ENCODE measurements at regions not wholly inside any gene's neighbourhood (a gene's known extent, or its start where the extent isn't known, plus 50 kb on each side); places are given as distances from the start of the nearest gene placed in this dataset.

- Histone ChIP-seq H3K79me2 (ENCODE audit: insufficient read depth, low read length) (no peaks in the 10 kb centered on the region), H3K4me2 (ENCODE audit: low read depth, low read length, poor library complexity, severe bottlenecking) (no peak overlapping the region), H3K27me3 (ENCODE audit: insufficient read depth, low read length, poor library complexity, severe bottlenecking) (no peaks in the 10 kb centered on the region), H2AFZ (ENCODE audit: low read length) (no peak overlapping the region), H3F3A (ENCODE audit: low read depth) (no peaks in the 10 kb centered on the region), H3K9ac (ENCODE audit: low read depth, low read length, poor library complexity, severe bottlenecking) (no peak overlapping the region), H3K9me3 (ENCODE audit: insufficient read depth, low read depth, low read length) (no peaks in the 10 kb centered on the region), H3K4me3 (ENCODE audit: low read length, poor library complexity, severe bottlenecking) (no peak overlapping the region), H3K9me2 (replicated peaks; ENCODE audit: low read depth, low read length) (no peaks in the 10 kb centered on the region), H4K20me1 (ENCODE audit: insufficient read depth, low read length, poor library complexity, severe bottlenecking) (no peaks in the 10 kb centered on the region), H3K36me3 (ENCODE audit: insufficient read depth, low read length) (no peaks in the 10 kb centered on the region), H3K4me1 (ENCODE audit: insufficient read depth, low read length, poor library complexity, severe bottlenecking) (no peaks in the 10 kb centered on the region)
- TF ChIP-seq CTCF (conservative IDR thresholded peaks at IDR 0.05; ENCODE audit: low read length) (no peak), EZH2phosphoT487 (IDR thresholded peaks at IDR 0.05; ENCODE audit: borderline replicate concordance) (no peak)
Measured at GRCh38 chr7:98460902-98461301, 60.0 kb upstream of the BAIAP2L1 start.

GRCh38 chr7:98459529-98459928 lies 58.6 kb upstream of the BAIAP2L1 start:
- Histone ChIP-seq H3F3A (ENCODE audit: low read depth) (no peaks in the 10 kb centered on the region), H2AFZ (ENCODE audit: low read length) (no peak overlapping the region), H3K9me3 (ENCODE audit: insufficient read depth, low read depth, low read length) (no peaks in the 10 kb centered on the region), H3K9ac (ENCODE audit: low read depth, low read length, poor library complexity, severe bottlenecking) (no peak overlapping the region), H3K4me3 (ENCODE audit: low read length, poor library complexity, severe bottlenecking) (no peak overlapping the region), H3K79me2 (ENCODE audit: insufficient read depth, low read length) (no peaks in the 10 kb centered on the region), H4K20me1 (ENCODE audit: insufficient read depth, low read length, poor library complexity, severe bottlenecking) (no peaks in the 10 kb centered on the region), H3K4me1 (ENCODE audit: insufficient read depth, low read length, poor library complexity, severe bottlenecking) (no peaks in the 10 kb centered on the region), H3K36me3 (ENCODE audit: insufficient read depth, low read length) (no peaks in the 10 kb centered on the region), H3K9me2 (replicated peaks; ENCODE audit: low read depth, low read length) (no peaks in the 10 kb centered on the region), H3K4me2 (ENCODE audit: low read depth, low read length, poor library complexity, severe bottlenecking) (no peak overlapping the region), H3K27me3 (ENCODE audit: insufficient read depth, low read length, poor library complexity, severe bottlenecking) (no peaks in the 10 kb centered on the region)
- no peak for TF ChIP-seq EZH2phosphoT487 (IDR thresholded peaks at IDR 0.05; ENCODE audit: borderline replicate concordance)

DNA sequence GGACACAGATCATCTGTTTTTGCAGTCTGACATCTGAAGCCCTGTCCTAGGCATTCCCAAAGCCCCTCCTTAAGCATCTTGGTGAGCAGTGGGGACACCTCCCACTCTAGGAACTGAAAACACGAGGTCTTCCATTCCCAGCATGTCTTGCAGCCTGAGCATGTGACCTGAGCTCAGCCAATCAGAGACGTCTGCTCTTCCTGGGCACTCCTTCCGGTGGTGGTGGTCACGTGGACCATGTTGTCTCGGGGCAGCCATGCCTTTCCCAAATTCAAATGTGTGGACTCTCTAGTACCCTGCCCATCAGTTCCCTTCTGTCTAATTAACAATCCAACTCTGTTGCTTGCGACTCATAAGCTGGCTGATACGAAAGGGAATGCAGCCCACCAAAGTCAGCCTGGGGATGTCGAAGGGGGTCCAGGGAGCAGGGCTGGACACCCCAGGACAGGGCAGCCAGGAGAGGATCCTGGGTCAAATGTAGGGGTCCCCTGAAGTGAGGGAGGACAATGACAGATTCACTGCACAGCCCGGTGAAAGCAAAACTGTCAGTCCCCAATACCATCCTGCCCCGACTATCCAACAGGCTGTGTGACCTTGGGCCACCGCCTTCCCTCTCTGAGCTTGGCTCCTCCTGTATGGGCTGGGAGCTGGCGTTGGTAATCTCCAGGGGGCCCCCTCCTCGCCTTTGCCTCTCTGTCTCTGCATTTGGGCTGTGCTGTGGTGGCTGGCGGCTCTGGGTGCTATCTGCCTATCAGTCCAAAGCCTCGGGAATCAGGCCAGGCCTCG lies 57.4 kb upstream of the BAIAP2L1 start:
- Histone ChIP-seq H3K36me3 (ENCODE audit: insufficient read depth, low read length) (no peaks in the 10 kb centered on the region), H3K9me3 (ENCODE audit: insufficient read depth, low read depth, low read length) (0 out of 2 replicates have a peak, but pooled peaks cover under 1% of the 10 kb centered on the region), H3K79me2 (ENCODE audit: insufficient read depth, low read length) (no peaks in the 10 kb centered on the region), H3F3A (ENCODE audit: low read depth) (no peaks in the 10 kb centered on the region), H3K9ac (ENCODE audit: low read depth, low read length, poor library complexity, severe bottlenecking) (no peak overlapping the region), H3K4me3 (ENCODE audit: low read length, poor library complexity, severe bottlenecking) (no peak overlapping the region), H2AFZ (ENCODE audit: low read length) (no peak overlapping the region), H3K9me2 (replicated peaks; ENCODE audit: low read depth, low read length) (no peaks in the 10 kb centered on the region), H3K27me3 (ENCODE audit: insufficient read depth, low read length, poor library complexity, severe bottlenecking) (no peaks in the 10 kb centered on the region), H3K4me2 (ENCODE audit: low read depth, low read length, poor library complexity, severe bottlenecking) (no peak overlapping the region), H3K4me1 (ENCODE audit: insufficient read depth, low read length, poor library complexity, severe bottlenecking) (no peaks in the 10 kb centered on the region), H4K20me1 (ENCODE audit: insufficient read depth, low read length, poor library complexity, severe bottlenecking) (no peaks in the 10 kb centered on the region)
- TF ChIP-seq EZH2phosphoT487 (IDR thresholded peaks at IDR 0.05; ENCODE audit: borderline replicate concordance) (no peak), CTCF (conservative IDR thresholded peaks at IDR 0.05; ENCODE audit: low read length) (no peak)

DNA sequence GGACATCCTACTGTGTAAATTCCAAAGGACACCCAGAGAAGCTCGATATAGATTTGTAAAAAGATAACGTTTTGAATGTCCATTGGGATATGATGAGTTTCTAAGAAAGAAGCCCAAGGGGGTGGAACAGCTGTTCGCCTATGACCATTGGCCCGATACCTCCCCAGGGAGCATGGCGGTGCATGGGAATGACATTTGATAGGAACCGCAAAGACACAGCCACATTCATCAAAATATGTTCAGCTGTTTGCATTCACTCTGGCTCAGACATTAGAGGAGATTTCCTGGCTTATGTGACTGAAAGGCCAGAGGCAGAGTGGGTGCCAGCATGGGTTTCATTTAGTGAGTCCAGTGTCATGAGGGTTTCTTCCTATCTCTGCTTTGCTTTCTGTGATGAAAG lies 56.0 kb upstream of the BAIAP2L1 start:
- H3K4me3 ChIP-seq (ENCODE audit: low read length, poor library complexity, severe bottlenecking): no peak overlapping the region
- no peaks in the 10 kb centered on the region for H3K36me3 ChIP-seq (ENCODE audit: insufficient read depth, low read length)
- no peaks in the 10 kb centered on the region for H3F3A ChIP-seq (ENCODE audit: low read depth)
- no peak overlapping the region for H3K9ac ChIP-seq (ENCODE audit: low read depth, low read length, poor library complexity, severe bottlenecking)
- no peaks in the 10 kb centered on the region for H3K79me2 ChIP-seq (ENCODE audit: insufficient read depth, low read length)
- no peaks in the 10 kb centered on the region for H3K27me3 ChIP-seq (ENCODE audit: insufficient read depth, low read length, poor library complexity, severe bottlenecking)
- TF ChIP-seq CTCF (conservative IDR thresholded peaks at IDR 0.05; ENCODE audit: low read length) (no peak), EZH2phosphoT487 (IDR thresholded peaks at IDR 0.05; ENCODE audit: borderline replicate concordance) (no peak)
- no peaks in the 10 kb centered on the region for H3K9me2 ChIP-seq (replicated peaks; ENCODE audit: low read depth, low read length)
- H4K20me1 ChIP-seq (ENCODE audit: insufficient read depth, low read length, poor library complexity, severe bottlenecking): no peaks in the 10 kb centered on the region
- H2AFZ ChIP-seq (ENCODE audit: low read length): no peak overlapping the region
- H3K4me1 ChIP-seq (ENCODE audit: insufficient read depth, low read length, poor library complexity, severe bottlenecking): no peaks in the 10 kb centered on the region
- no peak overlapping the region for H3K4me2 ChIP-seq (ENCODE audit: low read depth, low read length, poor library complexity, severe bottlenecking)
- H3K9me3 ChIP-seq (ENCODE audit: insufficient read depth, low read depth, low read length): peaks cover 9% of the 10 kb centered on the region; the same call in 1 of the 2 replicates

Measured in Loucy (cell line).